Ecto neural progenitor cell (in vitro differentiated cells): ENCODE measurements at regions not wholly inside any gene's neighbourhood (a gene's known extent, or its start where the extent isn't known, plus 50 kb on each side); places are given as distances from the start of the nearest gene placed in this dataset.

Source experiments
- DNase-seq: peaks from one replicate; pipeline ENCODE4 v3.0.0-alpha.2; 2018; ENCODE audit warnings: low spot score

DNA sequence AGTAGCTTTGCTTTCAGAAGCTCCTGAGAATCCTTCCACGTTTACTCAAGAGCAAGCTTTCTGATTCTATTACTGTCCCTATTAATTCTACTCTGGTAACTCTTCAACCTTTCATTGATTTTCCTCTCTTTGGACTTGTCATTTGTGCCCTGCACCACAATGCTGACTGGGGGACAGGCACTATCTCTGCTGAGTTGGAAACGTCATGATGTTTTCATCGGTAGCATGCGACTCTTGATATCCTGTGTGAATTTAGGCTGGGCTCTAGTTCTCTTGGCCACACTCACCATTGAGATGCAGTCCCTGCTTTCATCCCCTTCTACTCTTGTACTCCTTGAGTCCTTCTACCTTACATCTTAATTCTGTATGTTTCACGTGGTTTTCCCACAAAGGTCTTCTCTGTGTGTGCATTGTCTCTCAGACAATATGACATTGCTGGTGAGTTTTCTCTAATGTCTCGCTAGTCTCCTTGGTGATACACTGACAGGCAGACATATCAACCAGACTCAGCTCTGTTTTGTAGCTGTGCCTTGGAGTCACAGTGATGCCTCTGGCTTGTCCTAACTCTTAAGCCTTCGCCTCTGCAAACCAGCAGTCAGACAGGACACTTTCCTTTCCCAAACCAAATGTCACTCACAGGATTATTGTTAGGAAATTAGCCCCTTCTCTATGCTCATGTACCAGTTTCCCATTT is 223.6 kb upstream of the ADGRL2 start:
- no peak for DNase-seq

DNA sequence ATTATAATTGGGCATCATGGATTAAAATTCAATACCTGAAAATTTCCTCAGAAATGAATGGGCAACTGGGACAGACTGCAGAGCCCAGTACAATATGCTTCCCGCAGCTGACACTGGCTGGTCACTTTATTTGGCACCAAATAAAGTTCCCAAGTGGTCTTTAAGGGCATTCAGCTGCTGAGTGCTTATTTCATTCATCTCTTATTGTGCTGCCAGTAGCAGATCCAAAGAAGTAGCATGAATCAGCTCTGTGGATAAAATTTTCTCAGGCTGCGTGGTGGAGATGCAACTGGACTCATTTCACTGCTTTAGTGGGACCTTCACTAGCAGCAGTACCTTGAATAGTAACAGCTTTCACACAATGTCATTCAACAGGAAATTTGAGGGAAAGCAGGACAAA is 226.3 kb upstream of the ADGRL2 start:
- no peak for DNase-seq

GRCh38 chr1:81573458-81573857 is 227.3 kb upstream of the ADGRL2 start:
- DNase-seq, result no peak

DNA sequence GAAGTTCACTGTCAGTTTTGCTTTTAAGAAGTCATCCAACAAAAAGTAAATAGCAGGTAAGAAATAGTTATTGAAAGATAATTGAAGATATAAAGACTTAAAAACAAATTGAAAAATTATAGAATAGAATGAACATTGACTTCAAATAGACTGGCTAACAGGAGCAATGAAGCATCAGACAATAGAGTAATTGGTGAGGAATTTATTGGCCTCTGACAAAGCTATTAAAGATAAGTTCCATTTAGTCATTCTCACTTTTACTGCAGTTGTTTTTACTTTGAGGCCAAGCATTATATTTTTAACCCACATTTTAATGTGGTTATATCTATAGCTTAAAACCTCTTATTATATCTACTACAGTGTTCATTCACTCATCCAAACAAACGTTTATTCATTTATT is 228.8 kb upstream of the ADGRL2 start:
- DNase-seq, result no peak

DNA sequence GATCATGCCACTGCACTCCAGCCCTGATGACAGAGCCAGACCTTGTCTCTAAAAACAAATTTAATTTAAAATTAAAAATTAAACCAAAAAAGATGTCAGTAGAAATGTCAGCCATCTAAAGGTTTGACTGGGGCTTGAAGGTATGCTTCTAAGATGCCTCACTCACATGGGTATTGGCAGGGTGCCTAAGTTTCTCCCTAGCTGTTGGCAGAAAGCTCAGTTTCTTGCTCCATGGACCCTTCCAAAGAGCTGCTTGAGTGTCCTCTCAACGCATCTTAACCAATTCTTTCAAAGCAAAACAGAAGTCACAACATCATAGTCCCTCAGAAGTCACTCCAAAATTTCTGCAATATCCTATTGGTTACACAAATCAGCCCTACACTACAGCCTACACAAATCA is 231.0 kb upstream of the ADGRL2 start:
- no peak for DNase-seq

GRCh38 chr1:81563632-81564031 is 237.1 kb upstream of the ADGRL2 start:
- DNase-seq, result no peak

GRCh38 chr1:81562934-81563333 is 237.8 kb upstream of the ADGRL2 start:
- no peak for DNase-seq

DNA sequence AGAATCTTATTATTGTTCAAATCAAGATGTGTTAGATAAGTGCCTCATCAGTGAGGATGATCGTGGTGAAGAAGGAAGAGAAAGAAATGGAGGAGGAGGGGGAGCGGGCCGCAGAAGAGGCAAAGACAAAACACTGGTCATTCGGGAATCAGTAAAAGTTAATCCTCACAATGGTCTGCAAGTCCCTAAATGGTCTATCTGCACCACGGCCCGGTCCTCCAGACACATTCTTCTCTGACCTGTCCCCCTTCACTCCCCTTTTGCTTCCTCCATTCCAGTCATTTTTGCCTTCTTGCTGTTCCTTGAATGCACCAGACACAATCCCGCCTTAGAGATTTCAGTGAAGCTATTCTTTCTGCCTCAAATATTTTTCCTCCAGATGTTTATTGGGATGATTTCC is 240.1 kb upstream of the ADGRL2 start:
- no peak for DNase-seq

- no peak for DNase-seq
Measured at GRCh38 chr1:81559662-81560350, 240.9 kb upstream of the ADGRL2 start.

DNA sequence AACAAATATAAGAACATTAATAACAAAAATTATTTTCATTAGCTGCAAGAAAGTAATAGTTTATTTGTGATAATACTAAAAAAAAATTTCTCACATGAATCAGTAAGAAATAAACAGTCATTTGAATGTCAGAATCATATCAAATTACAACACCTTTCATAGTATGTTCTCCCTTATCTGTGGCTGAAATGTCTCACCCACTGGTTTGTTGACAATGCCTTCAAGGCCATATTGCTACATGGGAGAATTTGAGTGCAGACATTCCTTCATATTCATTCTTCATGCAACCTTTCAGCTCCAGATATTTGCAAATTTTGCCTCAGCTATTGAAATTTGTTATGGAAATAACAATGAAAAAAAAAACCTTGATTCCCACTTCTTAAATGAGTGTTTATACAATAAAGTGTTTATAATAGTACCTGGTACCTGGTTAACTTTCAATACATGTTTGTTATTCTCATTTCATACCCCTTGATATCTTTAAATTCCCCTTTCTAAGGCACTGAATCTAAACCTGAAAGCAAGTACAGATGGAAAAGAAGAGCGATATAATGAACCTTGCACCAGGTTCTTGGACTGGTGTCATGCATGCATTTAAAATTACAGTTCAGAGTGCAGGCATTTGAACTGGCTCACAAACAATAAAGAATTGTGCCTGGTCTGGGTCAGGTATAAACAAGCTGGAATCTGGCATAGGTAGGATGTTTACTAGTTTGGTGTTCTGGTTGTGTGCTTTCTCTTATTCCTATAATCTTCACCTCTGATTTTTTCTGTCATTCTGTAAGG is 242.2 kb upstream of the ADGRL2 start:
- no peak for DNase-seq

- DNase-seq, result no peak
Measured at GRCh38 chr1:81556968-81557367, 243.8 kb upstream of the ADGRL2 start.

DNA sequence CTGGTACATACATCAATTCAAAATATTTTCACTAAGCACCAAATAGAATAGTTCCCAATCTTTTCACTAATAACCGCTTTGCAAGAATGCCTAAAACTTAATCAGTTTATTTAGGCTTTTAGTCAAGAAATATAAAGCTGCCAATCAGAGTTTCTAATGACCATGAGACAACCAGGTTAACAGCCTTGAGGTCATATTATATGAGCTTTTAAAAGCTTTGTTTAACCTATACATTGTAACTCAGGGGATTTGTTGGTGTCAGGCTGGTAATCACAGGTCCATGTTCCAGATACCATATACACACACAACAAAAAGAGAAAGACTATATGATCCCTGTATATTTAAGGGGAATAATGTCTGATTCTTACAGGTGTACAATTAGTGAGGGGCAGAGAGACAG is 246.2 kb upstream of the ADGRL2 start:
- no peak for DNase-seq

GRCh38 chr1:81554108-81554507 is 246.6 kb upstream of the ADGRL2 start:
- no peak for DNase-seq

DNA sequence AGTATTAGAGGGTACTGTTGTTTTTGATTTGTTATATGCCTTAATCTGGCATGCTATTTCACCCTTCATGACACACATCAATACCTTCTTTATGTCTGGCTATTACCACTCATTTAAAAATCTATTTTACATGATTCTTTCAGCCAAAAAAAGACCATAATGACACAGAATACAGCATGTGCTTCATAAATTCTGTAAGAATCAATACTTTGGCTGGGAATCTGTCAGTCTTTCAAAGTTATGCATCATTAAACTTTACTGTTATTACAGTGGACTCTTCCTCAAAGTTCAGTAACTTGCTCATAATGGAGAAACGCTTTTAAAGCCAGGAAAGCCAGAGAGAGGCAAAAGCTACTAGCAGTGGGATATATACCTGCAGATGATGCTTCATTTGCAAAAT is 247.2 kb upstream of the ADGRL2 start:
- no peak for DNase-seq

- no peak for DNase-seq
Measured at GRCh38 chr1:81551946-81552345, 248.8 kb upstream of the ADGRL2 start.

- no peak for DNase-seq
Measured at GRCh38 chr1:81550753-81551152, 250.0 kb upstream of the ADGRL2 start.

- DNase-seq, result no peak
Measured at GRCh38 chr1:81549588-81550127, 251.1 kb upstream of the ADGRL2 start.

- no peak for DNase-seq
Measured at GRCh38 chr1:81548918-81549587, 251.7 kb upstream of the ADGRL2 start.

GRCh38 chr1:81547912-81548303 is 252.8 kb upstream of the ADGRL2 start:
- no peak for DNase-seq

DNA sequence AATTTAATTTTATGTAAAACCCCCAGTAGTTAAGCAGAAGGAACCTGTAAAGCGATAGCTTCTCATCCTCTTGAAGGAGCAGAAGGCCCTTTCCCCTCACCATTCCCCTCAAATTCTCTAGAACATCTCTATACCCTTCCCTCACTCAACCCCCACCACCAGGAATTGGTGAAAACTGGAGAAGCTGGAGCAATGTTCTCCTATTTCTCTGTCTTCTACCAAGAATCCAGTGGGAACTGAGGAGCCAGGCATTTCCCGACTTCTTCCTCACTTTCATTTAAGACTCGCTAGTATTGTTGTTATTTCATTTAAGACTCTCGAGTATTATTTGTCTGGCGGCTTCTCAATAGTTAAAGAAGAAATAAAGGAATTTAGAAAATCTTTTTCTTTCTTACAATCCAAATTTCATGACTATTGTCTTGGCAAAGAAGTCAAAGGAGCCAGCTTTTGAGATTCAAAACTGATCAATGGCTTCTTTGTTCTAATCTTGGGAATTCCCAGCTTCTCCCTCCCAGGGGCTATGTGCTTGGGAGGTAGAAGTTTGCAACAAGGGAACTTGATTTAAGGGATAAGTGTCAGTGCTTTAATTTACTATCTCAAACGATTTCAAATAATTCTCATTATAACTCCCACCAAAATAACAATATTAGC is 253.3 kb upstream of the ADGRL2 start:
- DNase-seq, result no peak

GRCh38 chr1:81545734-81546133 is 255.0 kb upstream of the ADGRL2 start:
- DNase-seq, result no peak

- no peak for DNase-seq
Measured at GRCh38 chr1:81543764-81544163, 257.0 kb upstream of the ADGRL2 start.
